ENCODE measurements at regions not wholly inside any gene's neighbourhood (a gene's known extent, or its start where the extent isn't known, plus 50 kb on each side); places are given as distances from the start of the nearest gene placed in this dataset.

GRCh38 chr6:8789878-8790277 is 354.5 kb upstream of the SLC35B3 start:
- H3K4me3 ChIP-seq (ENCODE audit: low read depth in 1 of 3, low read length in 3 of 3): no peak overlapping the region
- no peaks in the 10 kb centered on the region for H3K4me1 ChIP-seq (ENCODE audit: control insufficient read depth in 4 of 4, insufficient read depth in 4 of 4, low read length in 3 of 4)
- no peak for TF ChIP-seq HNF4A (conservative IDR thresholded peaks at IDR 0.05)
- H3K9me3 ChIP-seq (ENCODE audit: control insufficient read depth in 4 of 4, low read length in 3 of 4): no peaks in the 10 kb centered on the region
- H3K27ac ChIP-seq (ENCODE audit: low read depth in 1 of 2, low read length in 2 of 2): no peak overlapping the region
- DNase-seq (ENCODE audit: low spot score): no peak
- no peak overlapping the region for H3K9ac ChIP-seq (ENCODE audit: low read depth in 1 of 2, low read length in 2 of 2)
- H3K36me3 ChIP-seq (ENCODE audit: control insufficient read depth in 4 of 4, insufficient read depth in 3 of 4, low read depth in 1 of 4, low read length in 3 of 4): no peaks in the 10 kb centered on the region
- H3K27me3 ChIP-seq (ENCODE audit: control insufficient read depth in 4 of 4, insufficient read depth in 4 of 4, low read length in 3 of 4): no peaks in the 10 kb centered on the region
- WGBS: 67% methylated on average over 2 of the region's 2 CpGs

- WGBS: 91% methylated on average over 3 of the region's 3 CpGs
- Histone ChIP-seq H3K9ac (ENCODE audit: low read depth in 1 of 2, low read length in 2 of 2) (no peak overlapping the region), H3K4me1 (ENCODE audit: control insufficient read depth in 4 of 4, insufficient read depth in 4 of 4, low read length in 3 of 4) (no peaks in the 10 kb centered on the region), H3K27ac (ENCODE audit: low read depth in 1 of 2, low read length in 2 of 2) (no peak overlapping the region), H3K36me3 (ENCODE audit: control insufficient read depth in 4 of 4, insufficient read depth in 3 of 4, low read depth in 1 of 4, low read length in 3 of 4) (no peaks in the 10 kb centered on the region), H3K27me3 (ENCODE audit: control insufficient read depth in 4 of 4, insufficient read depth in 4 of 4, low read length in 3 of 4) (no peaks in the 10 kb centered on the region), H3K9me3 (ENCODE audit: control insufficient read depth in 4 of 4, low read length in 3 of 4) (no peaks in the 10 kb centered on the region), H3K4me3 (ENCODE audit: low read depth in 1 of 3, low read length in 3 of 3) (no peak overlapping the region)
- no peak for DNase-seq (ENCODE audit: low spot score)
- no peak for TF ChIP-seq FOXA1 (IDR thresholded peaks at IDR 0.05)
- TF ChIP-seq HNF4G (IDR thresholded peaks at IDR 0.05): no peak
Measured at GRCh38 chr6:8785223-8785622, 349.9 kb upstream of the SLC35B3 start.

DNA sequence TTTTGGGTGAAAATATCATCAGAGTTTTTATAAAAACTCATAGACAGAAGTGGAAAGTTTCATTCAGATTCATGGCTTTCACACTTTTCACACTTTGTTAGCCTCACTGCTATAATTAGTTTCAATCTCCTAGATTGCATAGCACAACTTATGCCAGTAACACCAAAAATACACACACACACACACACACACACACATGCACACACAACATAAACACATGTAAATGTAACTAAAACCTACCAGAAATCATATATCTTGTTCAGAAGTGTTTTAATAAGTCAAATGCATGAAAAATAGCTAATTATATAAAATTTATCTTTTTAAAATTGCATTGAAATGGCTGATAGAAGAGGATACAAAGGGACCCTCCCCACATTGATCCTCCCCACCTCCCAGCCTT is 347.8 kb upstream of the SLC35B3 start:
- no peaks in the 10 kb centered on the region for H3K4me1 ChIP-seq (ENCODE audit: control insufficient read depth in 4 of 4, insufficient read depth in 4 of 4, low read length in 3 of 4)
- TF ChIP-seq RXRA (IDR thresholded peaks at IDR 0.05): no peak
- TF ChIP-seq EGR1 (IDR thresholded peaks at IDR 0.05; ENCODE audit: low read depth in 2 of 2): no peak
- no peak for TF ChIP-seq FOXA1 (IDR thresholded peaks at IDR 0.05)
- TF ChIP-seq TAF1 (conservative IDR thresholded peaks at IDR 0.05): no peak
- TF ChIP-seq NR2F2 (IDR thresholded peaks at IDR 0.05): no peak
- no peak for TF ChIP-seq YY1 (IDR thresholded peaks at IDR 0.05)
- no peak for TF ChIP-seq ZBTB33 (IDR thresholded peaks at IDR 0.05)
- TF ChIP-seq FOXA2 (IDR thresholded peaks at IDR 0.05): no peak
- TF ChIP-seq HNF4A (conservative IDR thresholded peaks at IDR 0.05): no peak
- TF ChIP-seq REST (IDR thresholded peaks at IDR 0.05): no peak
- TF ChIP-seq, protein P1, sequence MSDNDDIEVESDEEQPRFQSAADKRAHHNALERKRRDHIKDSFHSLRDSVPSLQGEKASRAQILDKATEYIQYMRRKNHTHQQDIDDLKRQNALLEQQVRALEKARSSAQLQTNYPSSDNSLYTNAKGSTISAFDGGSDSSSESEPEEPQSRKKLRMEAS (IDR thresholded peaks at IDR 0.05): no peak
- no peak overlapping the region for H3K27ac ChIP-seq (ENCODE audit: low read depth in 1 of 2, low read length in 2 of 2)
- H3K4me3 ChIP-seq (ENCODE audit: low read depth in 1 of 3, low read length in 3 of 3): no peak overlapping the region
- no peaks in the 10 kb centered on the region for H3K9me3 ChIP-seq (ENCODE audit: control insufficient read depth in 4 of 4, low read length in 3 of 4)
- no peak for DNase-seq (ENCODE audit: low spot score)
- H3K9ac ChIP-seq (ENCODE audit: low read depth in 1 of 2, low read length in 2 of 2): no peak overlapping the region
- no peaks in the 10 kb centered on the region for H3K36me3 ChIP-seq (ENCODE audit: control insufficient read depth in 4 of 4, insufficient read depth in 3 of 4, low read depth in 1 of 4, low read length in 3 of 4)
- no peaks in the 10 kb centered on the region for H3K27me3 ChIP-seq (ENCODE audit: control insufficient read depth in 4 of 4, insufficient read depth in 4 of 4, low read length in 3 of 4)

Data from liver (tissue), 7 donors.